GM12873 (cell line): ENCODE measurements at regions not wholly inside any gene's neighbourhood (a gene's known extent, or its start where the extent isn't known, plus 50 kb on each side); places are given as distances from the start of the nearest gene placed in this dataset.

ENCODE experiments used
- CTCF ChIP-seq: IDR thresholded peaks from 2 replicates; pipeline ENCODE4 v1.5.1; 2012; ENCODE audit warnings: low read depth, mild to moderate bottlenecking, moderate library complexity, low read length, control low read depth; ENCODE audit not compliant: insufficient read depth; ENCODE audit errors: missing control alignments

GRCh38 chr2:239603411-239604356 is 202.9 kb upstream of the HDAC4 start:
- TF ChIP-seq CTCF: no peak

GRCh38 chr2:239602290-239603282 is 201.8 kb upstream of the HDAC4 start:
- TF ChIP-seq CTCF: no peak

- no peak for TF ChIP-seq CTCF
Measured at GRCh38 chr2:239601880-239602279, 201.1 kb upstream of the HDAC4 start.

- TF ChIP-seq CTCF: no peak
Measured at GRCh38 chr2:239601201-239601851, 200.5 kb upstream of the HDAC4 start.

GRCh38 chr2:239600650-239601049 is 199.8 kb upstream of the HDAC4 start:
- no peak for TF ChIP-seq CTCF

- no peak for TF ChIP-seq CTCF
Measured at GRCh38 chr2:239600001-239600593, 199.3 kb upstream of the HDAC4 start.
